GM13976 (cell line): ENCODE measurements at regions not wholly inside any gene's neighbourhood (a gene's known extent, or its start where the extent isn't known, plus 50 kb on each side); places are given as distances from the start of the nearest gene placed in this dataset.

Experiments used
- DNase-seq: peaks from one replicate; pipeline ENCODE4 v3.0.0; 2012; ENCODE audit warnings: low spot score
- CTCF ChIP-seq: IDR thresholded peaks from 2 replicates; pipeline ENCODE4 v1.5.1; 2012; ENCODE audit warnings: borderline replicate concordance, mild to moderate bottlenecking; ENCODE audit not compliant: insufficient read depth; ENCODE audit errors: extremely low read depth, missing control alignments, control extremely low read depth
- in situ Hi-C: fragments of 300-500 bp; cut with MboI; formaldehyde crosslinking; loops from one replicate; pipeline ENCODE4 v1.12.0; 2022; ENCODE audit warnings: low sequenced_read_pairs, mixed read lengths, inconsistent platforms; ENCODE audit not compliant: unreplicated experiment

DNA sequence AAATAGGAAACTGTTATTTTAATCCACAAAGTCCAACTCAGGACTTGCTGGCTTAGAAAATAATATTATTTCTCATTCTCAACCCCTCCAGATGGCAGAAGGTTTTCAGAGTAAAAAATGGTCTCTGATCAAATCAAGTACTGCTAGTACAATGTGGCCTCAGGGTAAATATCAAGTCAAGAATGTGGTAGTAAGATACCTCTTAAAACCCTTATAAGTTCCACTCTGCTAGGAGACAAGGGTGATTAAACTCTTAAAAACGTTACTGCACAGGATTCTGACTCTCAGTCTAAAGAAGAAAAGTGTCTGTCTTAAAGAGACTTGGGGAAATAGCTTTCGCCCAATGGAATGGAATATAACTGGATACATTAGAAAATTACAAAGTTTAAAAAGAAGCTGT is 120.8 kb upstream of the PDE4D start:
- DNase-seq, result no peak
- no peak for TF ChIP-seq CTCF
- in situ Hi-C loops, result no loop called here

- no peak for DNase-seq
- no peak for TF ChIP-seq CTCF
- in situ Hi-C loops, result no loop called here
Observed at GRCh38 chr5:60010853-60011252, 117.3 kb upstream of the PDE4D start.

- no peak for DNase-seq
- in situ Hi-C loops, result no loop called here
Observed at GRCh38 chr5:60010328-60010727, 116.8 kb upstream of the PDE4D start.

GRCh38 chr5:60007729-60008128 is 114.2 kb upstream of the PDE4D start:
- no peak for TF ChIP-seq CTCF
- in situ Hi-C loops, result no loop called here
- no peak for DNase-seq

More at GRCh38 chr5:60010328-60010727, 116.8 kb upstream of the PDE4D start:
- TF ChIP-seq CTCF, result no peak

DNA sequence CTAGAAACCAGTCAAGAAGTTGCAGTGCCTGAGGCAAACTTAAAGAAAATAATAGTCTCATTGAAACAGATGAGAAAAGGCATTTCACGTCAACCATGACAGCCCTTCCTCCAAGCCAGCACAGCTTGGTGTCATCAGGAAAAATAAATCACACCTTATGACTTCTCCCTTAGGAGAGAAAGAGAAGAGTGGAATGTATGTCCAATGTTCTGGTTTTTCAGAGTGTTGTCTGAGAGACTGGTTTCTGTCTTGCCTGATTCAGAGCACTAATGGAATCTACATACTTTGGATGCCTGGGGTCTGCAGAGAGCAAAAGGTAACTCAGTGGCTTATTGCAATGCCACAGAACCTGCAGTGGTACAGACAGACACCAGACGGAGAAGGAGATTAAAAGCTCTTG is 105.5 kb upstream of the PDE4D start:
- in situ Hi-C loops, result no loop called here
- DNase-seq, result no peak
- TF ChIP-seq CTCF, result no peak

- in situ Hi-C loops, result no loop called here
- DNase-seq, result no peak
- no peak for TF ChIP-seq CTCF
Observed at GRCh38 chr5:59992206-59992605, 98.7 kb upstream of the PDE4D start.

- in situ Hi-C loops, result no loop called here
- DNase-seq, result no peak
- no peak for TF ChIP-seq CTCF
Observed at GRCh38 chr5:59988396-59988795, 94.9 kb upstream of the PDE4D start.
